GM21825 (cell line): ENCODE measurements at regions not wholly inside any gene's neighbourhood (a gene's known extent, or its start where the extent isn't known, plus 50 kb on each side); places are given as distances from the start of the nearest gene placed in this dataset.

Experiments used
- ATAC-seq: cut with Tn5 transposase; IDR thresholded peaks from one replicate; pipeline ENCODE4 v1.9.1; 2021; ENCODE audit warnings: mild to moderate bottlenecking, moderate library complexity; ENCODE audit not compliant: unreplicated experiment

GRCh38 chrX:121102101-121102500 is 54.7 kb downstream of the GLUD2 start:
- no peak for ATAC-seq

DNA sequence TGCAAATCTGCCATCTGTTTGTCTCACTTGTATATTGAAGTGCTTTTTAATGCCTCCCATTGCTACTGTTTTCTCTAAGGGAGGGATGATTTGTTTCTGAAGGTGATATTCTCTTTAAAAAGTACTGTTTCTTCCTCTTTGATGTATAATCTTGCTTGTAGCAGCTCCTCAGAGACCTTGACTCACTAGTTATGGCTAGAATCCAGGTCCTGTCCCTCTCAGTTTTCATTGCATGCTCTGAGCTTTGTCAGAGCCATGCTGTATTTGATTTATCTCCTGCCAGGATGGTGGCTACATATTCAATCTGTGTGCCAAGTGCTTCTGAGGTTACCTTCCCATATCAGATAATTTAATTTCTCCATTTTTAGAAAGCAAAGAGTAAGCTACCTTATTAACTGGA is 56.0 kb downstream of the GLUD2 start:
- no peak for ATAC-seq

DNA sequence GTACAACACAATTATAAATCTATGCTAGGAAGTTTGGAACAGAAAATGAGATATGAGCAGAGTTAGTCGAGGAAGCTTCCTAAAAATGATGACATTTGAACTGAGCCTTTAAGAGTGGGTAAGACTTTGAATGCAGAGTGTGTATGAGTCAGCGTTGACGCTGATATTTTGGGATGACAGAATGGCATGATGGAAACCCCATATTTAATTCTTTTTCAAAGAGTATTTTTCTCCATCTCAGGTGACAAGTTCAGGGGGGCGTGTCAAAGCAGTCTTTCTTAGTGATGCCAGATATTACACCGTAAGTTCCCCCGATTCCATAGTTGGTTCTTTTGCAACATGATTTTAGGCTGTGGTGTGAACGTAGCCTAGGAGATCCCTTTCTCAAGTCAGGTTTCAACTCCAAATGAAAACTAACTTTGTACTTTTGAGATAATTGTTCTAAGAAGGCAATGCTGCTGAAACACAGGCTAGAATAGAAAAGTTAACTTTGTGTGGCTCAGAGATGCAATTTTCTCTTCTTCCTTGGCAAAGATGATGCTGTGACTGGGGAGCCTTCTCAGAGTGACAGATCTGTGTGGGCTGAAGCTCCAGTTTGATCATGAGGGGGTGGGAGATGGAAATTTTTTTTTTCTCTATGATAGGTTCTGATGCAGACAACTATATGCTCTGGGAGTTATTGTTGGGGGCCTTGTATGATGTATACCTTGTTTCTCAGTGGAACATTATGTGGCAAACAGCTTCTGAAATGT is 59.2 kb downstream of the GLUD2 start:
- no peak for ATAC-seq

DNA sequence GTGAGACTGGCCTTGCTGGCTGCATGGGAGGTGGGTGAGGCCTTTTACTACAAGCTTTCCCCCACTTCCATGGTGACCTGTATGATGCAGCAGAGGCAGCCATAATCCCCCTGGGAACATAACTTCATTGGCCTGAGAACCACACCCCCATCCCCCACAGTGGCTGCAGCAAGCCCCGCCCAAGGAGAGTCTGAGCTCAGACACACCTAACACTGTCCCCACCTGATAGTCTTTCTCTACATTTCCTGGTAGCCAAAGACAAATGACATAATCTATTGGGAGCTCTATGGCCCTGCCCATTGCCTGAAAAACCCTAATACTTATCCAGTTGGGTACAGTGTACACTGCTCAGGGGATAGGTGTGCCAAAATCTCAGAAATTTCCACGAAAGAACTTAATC is 62.6 kb downstream of the GLUD2 start:
- no peak for ATAC-seq

DNA sequence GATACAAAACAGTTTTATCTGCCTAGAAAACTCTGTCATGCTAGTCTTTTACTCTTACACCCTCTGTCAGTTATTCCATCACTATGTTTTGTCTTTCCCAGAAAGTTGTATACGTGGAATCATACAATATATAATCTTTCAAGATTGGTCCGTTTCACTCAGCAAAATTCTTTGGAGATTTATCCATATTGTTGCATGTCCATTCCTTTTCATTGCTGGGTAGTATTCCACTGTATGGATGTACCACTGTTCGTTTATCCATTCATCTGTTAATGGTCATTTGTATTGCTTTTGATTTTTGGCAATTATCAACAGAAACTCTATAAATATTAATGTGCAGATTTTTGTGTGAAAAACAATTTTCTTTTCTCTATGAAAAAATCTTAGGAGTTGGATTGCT is 63.1 kb downstream of the GLUD2 start:
- no peak for ATAC-seq

DNA sequence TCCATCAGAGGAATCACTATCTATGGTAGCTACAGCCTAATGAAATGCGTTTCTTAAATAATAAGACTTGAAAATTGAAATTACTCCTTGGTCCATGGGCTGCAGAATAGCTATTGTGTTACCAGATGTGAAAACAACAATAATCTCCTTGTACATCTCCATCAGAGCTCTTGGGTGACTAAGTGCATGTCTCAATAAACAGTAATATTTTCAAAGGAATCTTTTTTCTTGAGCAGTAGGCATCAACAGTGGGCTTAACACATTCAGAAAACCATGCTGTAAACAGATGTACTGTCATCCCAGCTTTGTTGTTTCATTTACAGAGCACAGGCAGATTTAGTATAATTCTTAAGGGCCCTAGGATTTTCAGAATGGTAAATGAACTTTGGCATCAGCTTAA is 67.3 kb downstream of the GLUD2 start:
- ATAC-seq = no peak

DNA sequence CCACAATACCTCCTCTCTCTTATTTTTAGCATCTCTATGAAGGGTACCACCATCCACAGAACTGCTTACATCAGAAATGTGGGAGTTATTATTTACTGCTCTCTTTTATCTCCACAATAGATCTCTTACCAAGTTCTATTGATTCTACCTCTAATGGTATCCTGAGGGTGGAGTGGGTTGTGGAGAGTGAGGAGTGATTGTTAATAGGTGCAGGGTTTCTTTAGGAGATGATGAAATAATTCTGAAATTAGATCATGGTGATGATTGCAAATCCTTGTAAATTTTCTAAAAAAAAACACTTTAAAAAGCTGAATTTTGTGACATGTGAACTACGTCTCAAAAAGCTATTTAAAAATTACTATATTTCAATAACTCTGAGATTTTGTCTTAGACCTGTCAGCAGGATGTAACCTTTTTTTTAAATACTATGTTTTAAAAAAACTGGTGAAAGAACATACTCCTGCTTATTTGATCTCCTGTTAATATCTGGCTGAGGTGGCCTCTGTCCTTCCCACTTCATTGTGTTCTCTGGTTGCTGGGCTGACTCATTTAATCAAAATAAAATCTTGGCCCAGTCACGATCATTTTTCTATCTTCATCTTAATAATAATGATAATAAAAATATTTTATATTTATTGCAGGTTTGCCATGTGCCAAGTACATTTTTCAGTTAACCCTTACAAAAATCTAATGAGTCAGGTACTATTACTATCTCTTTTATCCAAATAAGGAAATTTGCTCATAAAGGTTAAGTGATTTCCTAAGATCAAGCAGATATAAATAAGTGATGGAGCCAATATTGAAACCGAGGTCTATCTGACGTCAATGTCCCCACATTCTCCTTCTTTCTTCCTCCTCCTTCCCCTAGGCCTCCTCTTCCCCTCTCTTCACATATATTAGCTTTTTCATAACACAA is 73.5 kb downstream of the GLUD2 start:
- ATAC-seq = no peak

DNA sequence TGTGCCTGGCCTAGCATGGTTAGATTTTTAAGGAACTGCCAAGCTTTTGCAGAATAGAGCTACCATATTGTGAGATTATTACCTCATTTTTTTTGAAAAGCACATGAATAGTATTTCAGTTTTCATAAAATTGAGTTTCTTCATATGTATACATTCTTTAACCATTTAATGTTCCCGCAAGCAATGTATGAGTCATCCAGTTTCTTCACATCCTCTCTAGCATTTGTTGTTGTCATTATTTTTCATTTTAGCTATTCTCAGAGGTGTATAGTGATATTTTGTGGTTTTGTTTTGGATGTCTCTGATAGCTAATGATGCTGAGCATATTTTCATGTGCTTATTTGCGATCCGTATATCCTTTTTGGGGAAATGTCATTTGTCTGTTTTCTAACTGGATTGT is 74.9 kb downstream of the GLUD2 start:
- ATAC-seq = no peak

DNA sequence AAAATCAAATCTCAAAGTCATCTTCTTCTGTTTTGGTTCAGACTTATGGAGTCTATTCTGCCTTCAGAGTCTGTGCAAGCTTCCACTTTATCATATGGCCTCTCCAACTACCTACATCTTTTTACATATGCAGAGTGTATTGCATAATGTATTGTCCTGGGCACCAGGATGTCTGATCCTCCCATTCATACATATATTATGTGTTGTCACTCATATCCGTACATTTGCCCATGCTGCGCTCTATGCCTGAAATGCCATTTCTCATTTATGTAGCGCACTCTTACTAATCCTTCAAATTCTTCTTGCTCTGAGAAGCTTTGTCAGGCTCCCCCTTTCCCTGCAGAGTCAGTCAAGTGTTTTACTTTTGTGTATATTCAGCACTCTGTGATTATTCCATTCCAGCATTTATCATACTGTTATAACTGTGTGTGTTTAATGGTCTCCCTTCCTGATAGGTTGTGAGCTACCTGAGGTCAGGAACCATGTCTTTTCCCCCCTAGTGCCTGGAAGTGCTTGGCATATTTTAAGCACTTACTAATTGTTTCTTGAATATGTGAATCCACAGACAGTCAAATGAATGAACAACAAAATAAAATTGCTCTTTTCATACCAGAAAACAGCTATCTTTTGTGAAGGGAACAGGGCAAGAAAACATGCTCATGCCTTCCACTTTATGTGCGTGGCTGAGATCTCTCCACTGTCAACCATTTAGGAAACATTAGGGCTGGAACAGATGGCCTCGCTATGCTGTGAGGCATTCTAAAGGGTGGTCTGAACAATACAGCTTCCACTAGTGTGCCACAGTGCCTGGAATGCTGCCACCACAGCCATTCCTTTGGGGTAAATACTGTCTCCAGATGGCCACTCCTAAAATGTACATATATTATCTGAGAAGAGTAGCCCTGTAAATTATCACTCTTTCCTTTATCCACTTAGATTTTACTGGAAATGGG is 81.8 kb downstream of the GLUD2 start:
- no peak for ATAC-seq

GRCh38 chrX:121132675-121133074 is 85.3 kb downstream of the GLUD2 start:
- no peak for ATAC-seq

DNA sequence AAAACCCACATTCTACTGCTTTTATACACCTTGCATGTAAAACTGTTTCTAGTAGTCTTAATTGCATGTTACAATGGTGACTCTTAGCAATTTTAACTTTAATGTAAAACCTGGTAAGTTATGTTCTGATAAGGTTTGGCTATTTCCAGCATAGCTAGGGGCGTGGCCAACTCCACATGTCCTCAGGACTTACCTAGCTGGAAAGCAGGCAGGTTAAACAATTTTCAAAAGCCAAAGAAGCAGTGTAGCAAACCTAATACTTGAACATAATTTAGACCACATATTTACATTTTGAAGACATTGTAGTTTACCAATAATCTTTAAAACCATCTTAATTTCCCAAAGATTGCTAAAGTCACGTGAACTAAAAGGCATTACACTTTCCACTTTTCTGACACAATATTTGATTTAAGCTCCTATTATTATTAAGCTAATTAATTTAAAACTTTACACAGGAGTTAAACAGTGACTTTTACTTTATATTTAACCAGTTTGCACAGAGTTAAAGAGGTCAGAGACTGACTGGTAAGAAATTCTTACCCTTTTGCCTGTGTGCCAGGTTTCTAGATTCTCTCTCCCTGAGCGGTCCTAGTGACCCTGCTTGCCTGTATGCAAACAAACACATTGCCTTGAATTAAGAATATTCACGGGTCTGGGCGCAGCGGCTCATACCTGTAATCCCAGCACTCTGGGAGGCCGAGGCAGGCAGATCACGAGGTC is 88.2 kb downstream of the GLUD2 start:
- ATAC-seq = no peak

- peak; percentile 57 for ATAC-seq
These were observed 98.7 kb downstream of the GLUD2 start for GRCh38 chrX:121146059-121146628.

GRCh38 chrX:121150217-121150616 is 102.8 kb downstream of the GLUD2 start:
- no peak for ATAC-seq

DNA sequence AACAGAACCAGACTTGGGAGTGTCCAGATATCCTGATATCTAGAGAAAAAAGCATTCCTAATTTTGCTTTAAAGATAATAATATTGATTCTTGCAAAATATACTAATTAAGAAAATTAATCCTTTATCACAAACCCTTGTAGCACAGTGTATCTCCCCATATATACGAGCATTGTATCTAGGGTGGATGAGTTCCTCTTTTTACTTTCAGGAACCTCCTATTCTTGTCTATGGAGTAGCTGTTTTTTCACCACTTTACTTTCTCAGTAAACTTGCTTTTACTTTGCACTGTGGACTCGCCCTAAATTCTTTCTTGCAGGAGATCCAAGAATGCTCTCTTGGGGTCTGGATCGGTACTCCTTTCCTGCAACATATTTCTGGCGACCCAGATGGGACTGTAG is 103.9 kb downstream of the GLUD2 start:
- ATAC-seq = no peak

- ATAC-seq = no peak
These were observed 107.5 kb downstream of the GLUD2 start for GRCh38 chrX:121154858-121155404.

DNA sequence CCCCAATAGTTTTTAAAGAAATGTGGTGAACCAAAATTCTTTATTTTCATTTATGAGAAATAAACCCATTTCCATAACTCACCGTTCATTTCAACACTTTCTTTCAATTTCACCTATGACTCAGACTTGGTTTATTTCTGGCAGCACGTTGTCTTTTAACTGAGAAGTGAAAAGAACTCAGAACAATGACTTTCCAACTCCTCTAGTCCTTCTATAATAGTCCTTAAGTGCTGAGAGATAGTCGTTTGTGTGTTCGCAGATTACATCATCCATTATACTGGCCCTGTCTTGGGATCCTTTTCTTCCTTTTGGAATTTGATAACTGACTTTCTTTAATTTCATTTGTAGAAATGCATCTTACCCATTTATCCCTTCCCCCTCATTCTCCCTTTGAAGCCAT is 113.6 kb downstream of the GLUD2 start:
- peak; percentile 85 for ATAC-seq

GRCh38 chrX:121161501-121161933 is 114.1 kb downstream of the GLUD2 start:
- ATAC-seq = peak; percentile 44

- ATAC-seq = no peak
These were observed 116.0 kb downstream of the GLUD2 start for GRCh38 chrX:121163443-121163842.

- ATAC-seq = no peak
These were observed 118.5 kb downstream of the GLUD2 start for GRCh38 chrX:121165930-121166359.
